Tibial artery (tissue), 4 donors: ENCODE measurements at regions not wholly inside any gene's neighbourhood (a gene's known extent, or its start where the extent isn't known, plus 50 kb on each side); places are given as distances from the start of the nearest gene placed in this dataset.

Source experiments
- DNase-seq, 2 donors: peaks; one replicate each; pipeline ENCODE4 v3.0.0-alpha.2; 2019
- H3K27ac ChIP-seq, 2 donors: fragments of 200-600 bp; sonication (generic) in 1 of 2; 1 replicate in 1 of 2; 2 replicates in 1 of 2; pipeline ENCODE4 v1.5.1; 2018 to 2019; ENCODE audit warnings: mild to moderate bottlenecking in 1 of 2
- H3K27me3 ChIP-seq, 2 donors: fragments of 200-600 bp; sonication (generic) in 1 of 2; one replicate each; pipeline versions ENCODE4 v1.5.1 to v1.6.0; 2016 to 2019
- H3K36me3 ChIP-seq, 3 donors: fragments of 200-600 bp; sonication (generic) in 2 of 3; one replicate each; pipeline ENCODE4 v1.5.1; 2016 to 2019; ENCODE audit warnings: mild to moderate bottlenecking in 2 of 3
- H3K4me1 ChIP-seq, 4 donors: fragments of 200-600 bp; sonication (generic) in 2 of 4; 1 replicate in 3 of 4; 2 replicates in 1 of 4; pipeline ENCODE4 v1.5.1; 2016 to 2019
- H3K4me3 ChIP-seq, 2 donors: fragments of 200-600 bp; sonication (generic) in 1 of 2; 1 replicate in 1 of 2; 2 replicates in 1 of 2; pipeline ENCODE4 v1.5.1; 2018 to 2019; ENCODE audit warnings: mild to moderate bottlenecking in 2 of 2
- H3K9me3 ChIP-seq, 3 donors: fragments of 200-600 bp; sonication (generic) in 1 of 3; one replicate each; pipeline ENCODE4 v1.5.1; 2016 to 2019
- CTCF ChIP-seq, 2 experiments: fragments of 200-600 bp in 1 of 2; fragments of 450-650 bp in 1 of 2; IDR thresholded peaks; one replicate each; pipeline ENCODE4 v1.5.1; 2017 to 2019; ENCODE audit warnings: antibody characterized with exemption in 2 of 2, mild to moderate bottlenecking in 1 of 2, moderate library complexity in 1 of 2
- intact Hi-C: fragments of 100-400 bp; cut with DNase I; formaldehyde crosslinking; loops from one replicate; pipeline ENCODE4 v1.15.0; 2023; ENCODE audit warnings: low total_unique reads

- no peaks in the 10 kb centered on the region for H3K36me3 ChIP-seq
- DNase-seq, result no peak
- peaks cover 0 to 31% (median 9%) of the 10 kb centered on the region in 4 donors for H3K4me1 ChIP-seq
- H3K27ac ChIP-seq, result no peak overlapping the region
- no peaks in the 10 kb centered on the region for H3K9me3 ChIP-seq
- no peaks in the 10 kb centered on the region for H3K27me3 ChIP-seq
- intact Hi-C loops, result no loop called here
- TF ChIP-seq CTCF (IDR thresholded peaks at IDR 0.05), result no peak
- H3K4me3 ChIP-seq, result no peak overlapping the region
Observed at GRCh38 chr15:35663956-35664355, 118.0 kb upstream of the DPH6 start.

DNA sequence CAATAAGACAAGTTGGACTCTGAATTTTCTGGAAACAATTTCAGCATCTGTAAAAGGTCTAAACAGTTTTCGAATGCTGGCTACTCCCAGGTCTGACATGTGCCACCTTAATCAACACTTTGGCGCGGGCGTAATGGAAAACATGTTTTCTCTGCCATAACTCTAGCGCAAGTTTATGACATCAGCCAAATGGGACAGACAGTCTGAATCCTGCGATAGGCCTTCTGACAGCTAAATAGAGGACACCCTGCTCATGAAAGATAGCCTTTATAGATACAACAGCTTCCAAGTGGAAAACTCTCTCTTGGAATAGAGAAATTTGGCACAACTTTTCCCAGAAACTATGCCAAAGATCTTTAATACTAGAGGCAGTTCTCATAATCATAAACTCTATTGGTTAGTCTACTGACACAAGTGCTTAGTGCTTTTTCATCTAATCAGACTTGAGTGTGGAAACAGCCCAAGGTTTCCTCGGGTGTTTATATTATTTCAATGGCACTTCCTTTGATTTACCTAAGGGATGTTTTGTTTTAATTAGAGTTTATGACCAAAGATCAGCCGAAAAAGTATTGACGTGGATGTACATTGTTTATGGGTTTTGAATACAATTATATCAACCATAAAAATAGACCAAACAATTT is 120.1 kb upstream of the DPH6 start:
- no peaks in the 10 kb centered on the region for H3K9me3 ChIP-seq
- peaks cover 0 to 31% (median 9%) of the 10 kb centered on the region in 4 donors for H3K4me1 ChIP-seq
- H3K27ac ChIP-seq, result peak overlapping the region; percentile 44 to 62
- intact Hi-C loops, result no loop called here
- no peaks in the 10 kb centered on the region for H3K27me3 ChIP-seq
- no peaks in the 10 kb centered on the region for H3K36me3 ChIP-seq
- peak; percentile 47 to 68 for DNase-seq
- TF ChIP-seq CTCF (IDR thresholded peaks at IDR 0.05), result no peak
- no peak overlapping the region for H3K4me3 ChIP-seq

- H3K9me3 ChIP-seq, result no peaks in the 10 kb centered on the region
- H3K27ac ChIP-seq, result no peak overlapping the region
- no peaks in the 10 kb centered on the region for H3K36me3 ChIP-seq
- no peak overlapping the region for H3K4me3 ChIP-seq
- no peak for DNase-seq
- no peaks in the 10 kb centered on the region for H3K27me3 ChIP-seq
- no peak for TF ChIP-seq CTCF (IDR thresholded peaks at IDR 0.05)
- intact Hi-C loops, result no loop called here
- H3K4me1 ChIP-seq, result peaks cover 0 to 31% (median 9%) of the 10 kb centered on the region in 4 donors
Observed at GRCh38 chr15:35667908-35668307, 121.9 kb upstream of the DPH6 start.

GRCh38 chr15:35669021-35669420 is 123.1 kb upstream of the DPH6 start:
- DNase-seq, result no peak
- no peak overlapping the region for H3K27ac ChIP-seq
- intact Hi-C loops, result no loop called here
- no peak overlapping the region for H3K4me3 ChIP-seq
- H3K27me3 ChIP-seq, result no peaks in the 10 kb centered on the region
- H3K9me3 ChIP-seq, result no peaks in the 10 kb centered on the region
- peaks cover 0 to 31% (median 9%) of the 10 kb centered on the region in 4 donors for H3K4me1 ChIP-seq
- no peaks in the 10 kb centered on the region for H3K36me3 ChIP-seq
- TF ChIP-seq CTCF (IDR thresholded peaks at IDR 0.05), result no peak

- TF ChIP-seq CTCF (IDR thresholded peaks at IDR 0.05), result no peak
- Histone ChIP-seq H3K4me1 (peaks cover 0 to 31% (median 9%) of the 10 kb centered on the region in 4 donors), H3K27ac (no peak overlapping the region), H3K27me3 (no peaks in the 10 kb centered on the region), H3K4me3 (no peak overlapping the region), H3K9me3 (no peaks in the 10 kb centered on the region), H3K36me3 (no peaks in the 10 kb centered on the region)
- intact Hi-C loops, result no loop called here
- no peak for DNase-seq
Observed at GRCh38 chr15:35669432-35670045, 123.6 kb upstream of the DPH6 start.
